Right atrium auricular region (tissue), 2 donors: ENCODE measurements at regions not wholly inside any gene's neighbourhood (a gene's known extent, or its start where the extent isn't known, plus 50 kb on each side); places are given as distances from the start of the nearest gene placed in this dataset.

Experiments
- DNase-seq: peaks from one replicate; pipeline ENCODE4 v3.0.0-alpha.2; 2019; ENCODE audit warnings: low spot score
- H3K27ac ChIP-seq, 2 donors: fragments of 200-600 bp; sonication (generic); 1 replicate in 1 of 2; 2 replicates in 1 of 2; pipeline ENCODE4 v1.5.1; 2016 to 2019
- H3K27me3 ChIP-seq, 2 donors: fragments of 200-600 bp; sonication (generic); one replicate each; pipeline versions ENCODE4 v1.5.1 to v1.6.0; 2017 to 2019
- H3K36me3 ChIP-seq: fragments of 200-600 bp; sonication (generic); one replicate; pipeline ENCODE4 v1.5.1; 2016
- H3K4me1 ChIP-seq, 2 donors: fragments of 200-600 bp; sonication (generic); one replicate each; pipeline versions ENCODE4 v1.5.1 to v1.6.0; 2017 to 2019
- H3K4me3 ChIP-seq, 2 donors: fragments of 200-600 bp; sonication (generic); 1 replicate in 1 of 2; 2 replicates in 1 of 2; pipeline ENCODE4 v1.5.1; 2017 to 2019; ENCODE audit warnings: mild to moderate bottlenecking in 1 of 2, moderate library complexity in 1 of 2
- H3K9me3 ChIP-seq, 2 donors: fragments of 200-600 bp; sonication (generic); one replicate each; pipeline ENCODE4 v1.5.1; 2019
- TF ChIP-seq, protein P1 (sequence below), 2 donors: fragments of 200-600 bp; sonication (generic); IDR thresholded peaks; one replicate each; pipeline ENCODE4 v1.5.1; 2019; ENCODE audit warnings: antibody characterized with exemption in 2 of 2

DNA sequence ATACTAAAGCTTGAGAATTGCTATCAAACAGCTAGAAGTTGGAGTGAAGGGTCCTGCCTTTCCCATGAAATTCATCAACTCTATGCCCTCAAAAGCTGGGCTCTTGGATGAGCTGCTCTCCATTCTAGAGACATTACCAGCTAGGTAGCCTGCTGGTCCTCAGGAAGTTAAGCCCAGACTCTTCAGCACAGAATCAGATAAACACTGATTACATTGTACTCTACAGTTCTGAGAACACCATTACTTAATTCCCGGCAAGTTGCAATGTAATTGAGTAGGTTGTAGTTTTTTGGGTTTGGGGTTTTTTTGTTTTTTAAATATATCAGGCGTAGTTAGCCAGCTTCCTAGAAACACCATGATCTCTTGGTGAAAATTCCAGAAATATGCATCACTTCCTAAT lies 84.1 kb upstream of the PIK3CG start:
- TF ChIP-seq, protein P1, sequence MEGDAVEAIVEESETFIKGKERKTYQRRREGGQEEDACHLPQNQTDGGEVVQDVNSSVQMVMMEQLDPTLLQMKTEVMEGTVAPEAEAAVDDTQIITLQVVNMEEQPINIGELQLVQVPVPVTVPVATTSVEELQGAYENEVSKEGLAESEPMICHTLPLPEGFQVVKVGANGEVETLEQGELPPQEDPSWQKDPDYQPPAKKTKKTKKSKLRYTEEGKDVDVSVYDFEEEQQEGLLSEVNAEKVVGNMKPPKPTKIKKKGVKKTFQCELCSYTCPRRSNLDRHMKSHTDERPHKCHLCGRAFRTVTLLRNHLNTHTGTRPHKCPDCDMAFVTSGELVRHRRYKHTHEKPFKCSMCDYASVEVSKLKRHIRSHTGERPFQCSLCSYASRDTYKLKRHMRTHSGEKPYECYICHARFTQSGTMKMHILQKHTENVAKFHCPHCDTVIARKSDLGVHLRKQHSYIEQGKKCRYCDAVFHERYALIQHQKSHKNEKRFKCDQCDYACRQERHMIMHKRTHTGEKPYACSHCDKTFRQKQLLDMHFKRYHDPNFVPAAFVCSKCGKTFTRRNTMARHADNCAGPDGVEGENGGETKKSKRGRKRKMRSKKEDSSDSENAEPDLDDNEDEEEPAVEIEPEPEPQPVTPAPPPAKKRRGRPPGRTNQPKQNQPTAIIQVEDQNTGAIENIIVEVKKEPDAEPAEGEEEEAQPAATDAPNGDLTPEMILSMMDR (IDR thresholded peaks at IDR 0.05), result no peak
- no peak for DNase-seq
- H3K4me1 ChIP-seq, result no peaks in the 10 kb centered on the region

GRCh38 chr7:106781828-106782544 lies 83.1 kb upstream of the PIK3CG start:
- no peak overlapping the region for H3K4me3 ChIP-seq

More for the DNA sequence above, 84.1 kb upstream of the PIK3CG start:
- Histone ChIP-seq H3K27ac (no peak overlapping the region), H3K36me3 (no peaks in the 10 kb centered on the region), H3K9me3 (no peaks in the 10 kb centered on the region), H3K27me3 (no peaks in the 10 kb centered on the region), H3K4me3 (no peak overlapping the region)

GRCh38 chr7:106783286-106783685 lies 81.8 kb upstream of the PIK3CG start:
- DNase-seq, result no peak
- Histone ChIP-seq H3K36me3 (no peaks in the 10 kb centered on the region), H3K4me1 (no peaks in the 10 kb centered on the region), H3K27me3 (no peaks in the 10 kb centered on the region), H3K9me3 (no peaks in the 10 kb centered on the region), H3K4me3 (no peak overlapping the region), H3K27ac (no peak overlapping the region)
- TF ChIP-seq, protein P1 (IDR thresholded peaks at IDR 0.05), result no peak

More at GRCh38 chr7:106781828-106782544, 83.1 kb upstream of the PIK3CG start:
- TF ChIP-seq, protein P1 (IDR thresholded peaks at IDR 0.05), result no peak
- no peaks in the 10 kb centered on the region for H3K36me3 ChIP-seq
- H3K9me3 ChIP-seq, result no peaks in the 10 kb centered on the region
- H3K4me1 ChIP-seq, result no peaks in the 10 kb centered on the region
- DNase-seq, result no peak
- H3K27me3 ChIP-seq, result no peaks in the 10 kb centered on the region
- H3K27ac ChIP-seq, result no peak overlapping the region

- no peak for DNase-seq
- H3K4me3 ChIP-seq, result no peak overlapping the region
- no peak overlapping the region for H3K27ac ChIP-seq
- TF ChIP-seq, protein P1 (IDR thresholded peaks at IDR 0.05), result no peak
- no peaks in the 10 kb centered on the region for H3K36me3 ChIP-seq
- no peaks in the 10 kb centered on the region for H3K4me1 ChIP-seq
- H3K27me3 ChIP-seq, result no peaks in the 10 kb centered on the region
- no peaks in the 10 kb centered on the region for H3K9me3 ChIP-seq
These were observed 76.4 kb upstream of the PIK3CG start for GRCh38 chr7:106788637-106789036.

DNA sequence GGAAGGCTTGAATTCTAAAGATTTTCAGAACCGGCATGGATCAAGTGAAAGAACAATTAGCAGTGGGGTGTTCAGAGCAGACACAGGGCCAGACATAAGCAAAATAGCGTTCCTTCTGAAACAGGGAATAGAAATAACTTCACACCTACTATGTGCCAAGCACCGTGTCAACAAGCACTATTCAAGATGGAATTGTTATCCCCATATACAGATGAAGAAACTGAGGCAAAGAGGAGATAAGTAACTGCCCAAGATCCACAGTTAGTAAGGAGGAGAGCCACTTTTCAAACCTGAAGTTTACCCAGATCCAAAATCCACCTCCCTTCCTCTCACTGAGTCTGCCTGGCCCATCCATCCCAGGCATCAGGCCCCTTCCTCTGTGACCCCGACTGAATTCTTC lies 73.6 kb upstream of the PIK3CG start:
- Histone ChIP-seq H3K27me3 (no peaks in the 10 kb centered on the region), H3K4me3 (no peak overlapping the region), H3K9me3 (no peaks in the 10 kb centered on the region), H3K27ac (no peak overlapping the region), H3K4me1 (no peaks in the 10 kb centered on the region), H3K36me3 (no peaks in the 10 kb centered on the region)
- DNase-seq, result no peak
- TF ChIP-seq, protein P1 (IDR thresholded peaks at IDR 0.05), result no peak
